ENCODE measurements at regions not wholly inside any gene's neighbourhood (a gene's known extent, or its start where the extent isn't known, plus 50 kb on each side); places are given as distances from the start of the nearest gene placed in this dataset.

DNA sequence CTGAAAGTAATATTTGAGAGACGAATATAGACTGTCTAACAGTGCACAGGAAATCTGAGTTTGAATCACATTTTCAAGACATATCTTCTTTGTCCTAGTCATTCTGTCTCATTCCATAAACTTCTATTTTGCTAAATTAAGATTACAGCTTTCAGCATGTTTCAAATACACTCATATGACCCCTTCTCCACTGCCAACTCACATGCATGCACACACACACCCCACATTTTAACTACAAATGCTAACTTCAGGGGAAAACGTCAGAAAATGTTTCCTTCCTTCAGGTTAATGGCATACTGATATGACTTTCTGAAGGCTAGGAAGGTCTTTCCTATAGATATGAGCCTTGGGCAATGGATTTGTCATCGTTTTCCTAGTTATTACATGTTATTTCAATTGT lies 373.7 kb downstream of the RBM43 start:
- no peak for DNase-seq

DNA sequence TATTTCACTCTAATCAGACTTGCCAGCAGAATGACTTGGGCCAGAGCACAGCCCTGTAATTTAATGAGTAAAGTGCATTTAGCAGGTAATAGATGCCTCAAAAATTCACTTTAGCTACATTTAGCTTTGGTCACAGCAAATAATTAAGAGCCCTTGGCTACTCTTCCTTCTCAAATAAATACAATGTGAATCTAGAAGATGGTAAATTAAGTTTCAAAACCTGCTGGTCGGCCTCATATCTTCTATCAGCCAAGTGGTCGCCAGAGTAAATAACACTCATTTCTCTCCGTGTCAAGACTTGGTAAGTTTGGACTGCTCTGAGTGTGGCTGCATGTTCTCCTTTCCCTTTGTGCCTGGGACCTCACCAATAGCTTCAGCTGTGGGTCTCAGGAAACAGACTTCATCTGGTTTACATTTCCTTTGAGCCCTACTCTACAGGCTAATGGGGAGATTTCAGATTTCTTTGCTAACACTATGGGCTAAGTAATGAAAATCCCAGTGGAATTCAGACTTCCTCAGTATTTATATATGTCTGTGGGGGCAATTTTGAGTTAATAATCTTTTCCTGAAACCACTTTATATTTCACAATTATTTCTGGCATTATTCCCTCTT lies 375.8 kb downstream of the RBM43 start:
- DNase-seq: no peak

DNA sequence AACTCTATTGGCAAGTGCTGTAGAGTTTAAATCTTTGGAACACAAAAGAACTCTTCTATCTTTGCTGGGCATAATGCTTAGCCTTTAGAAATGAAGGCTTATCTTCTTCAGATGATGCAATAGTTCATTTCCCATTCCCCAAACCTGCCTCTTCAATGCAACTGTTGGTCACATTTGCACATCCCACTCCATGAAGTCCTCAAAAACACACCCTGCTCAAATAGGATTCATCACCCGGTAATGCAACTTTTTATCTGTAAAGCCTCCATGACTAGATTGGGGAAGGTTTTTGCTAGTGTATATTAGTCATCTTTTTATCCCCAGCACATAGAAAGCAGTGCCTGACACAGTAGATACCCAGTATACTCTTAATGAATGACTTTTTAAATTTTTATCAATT lies 376.4 kb downstream of the RBM43 start:
- DNase-seq: no peak

DNA sequence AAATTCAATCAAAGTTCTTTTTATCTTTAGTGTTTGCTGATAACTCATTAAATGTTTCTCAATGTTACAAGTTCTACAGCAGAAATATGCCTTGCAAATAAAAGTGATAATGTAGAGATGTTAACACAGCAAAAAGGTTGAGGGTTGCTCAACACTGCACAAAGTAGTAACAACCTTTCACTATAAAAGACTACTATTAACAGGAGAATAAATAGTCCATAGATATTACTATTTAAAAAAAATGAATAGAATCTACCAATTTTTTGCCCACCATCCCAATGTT lies 378.1 kb downstream of the RBM43 start:
- DNase-seq: no peak

DNA sequence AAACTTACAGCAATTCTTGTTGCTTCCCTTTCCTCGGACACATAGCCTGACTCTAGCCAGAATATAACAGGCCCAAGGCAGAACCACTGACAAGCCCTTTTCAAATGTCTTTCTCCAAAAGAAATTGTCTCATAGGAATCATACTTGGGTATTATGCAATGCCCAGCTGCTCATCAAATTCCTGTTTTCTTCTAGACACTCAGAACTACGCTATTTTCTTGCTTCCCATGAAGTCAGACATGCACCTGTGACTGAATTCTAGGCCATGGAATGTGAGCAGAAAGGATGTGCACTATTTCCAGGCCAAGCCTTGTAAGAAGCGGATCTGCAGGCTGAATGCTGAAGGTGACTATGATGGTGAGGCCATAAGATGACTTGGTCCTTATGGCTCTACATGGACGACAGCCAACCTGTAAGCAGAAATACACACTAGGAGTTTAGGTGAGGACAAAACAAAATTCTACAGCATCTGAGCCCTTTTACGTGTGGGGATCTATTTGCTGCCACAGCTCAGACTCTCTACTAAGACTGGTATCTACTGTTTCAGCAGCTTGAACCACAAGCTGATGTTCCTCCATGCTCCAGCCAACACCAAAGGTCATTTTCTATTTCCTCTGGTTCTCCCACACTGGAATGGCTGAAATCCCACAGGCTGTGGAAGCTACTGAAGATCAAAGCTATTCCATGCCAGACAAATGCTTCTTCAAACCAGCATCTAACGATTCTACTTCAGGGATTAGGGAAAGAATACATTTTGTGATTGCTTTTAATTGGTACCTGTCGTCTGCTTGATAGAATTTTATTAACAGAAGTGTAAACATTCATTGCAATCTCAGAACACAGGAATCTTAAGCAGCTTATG lies 378.7 kb downstream of the RBM43 start:
- no peak for DNase-seq

DNA sequence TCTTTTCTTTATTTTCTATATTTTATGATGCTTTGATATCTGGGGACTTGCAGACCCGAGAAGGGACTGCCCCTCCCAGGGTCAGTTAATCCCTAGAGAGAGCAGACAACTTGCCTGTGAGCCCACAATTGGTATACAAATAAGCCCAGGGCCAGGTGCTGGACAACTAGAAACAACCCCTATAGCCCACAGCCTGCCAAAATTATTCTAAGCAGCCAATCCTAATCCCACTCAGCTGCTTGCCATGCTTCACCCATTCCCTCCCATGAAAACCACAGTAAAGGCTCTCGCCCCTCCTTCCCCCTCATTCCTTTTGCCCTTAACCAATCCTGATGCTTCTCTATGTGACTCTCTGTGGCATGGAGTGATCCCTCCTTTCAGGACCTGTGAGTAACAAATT lies 380.7 kb downstream of the RBM43 start:
- no peak for DNase-seq

DNA sequence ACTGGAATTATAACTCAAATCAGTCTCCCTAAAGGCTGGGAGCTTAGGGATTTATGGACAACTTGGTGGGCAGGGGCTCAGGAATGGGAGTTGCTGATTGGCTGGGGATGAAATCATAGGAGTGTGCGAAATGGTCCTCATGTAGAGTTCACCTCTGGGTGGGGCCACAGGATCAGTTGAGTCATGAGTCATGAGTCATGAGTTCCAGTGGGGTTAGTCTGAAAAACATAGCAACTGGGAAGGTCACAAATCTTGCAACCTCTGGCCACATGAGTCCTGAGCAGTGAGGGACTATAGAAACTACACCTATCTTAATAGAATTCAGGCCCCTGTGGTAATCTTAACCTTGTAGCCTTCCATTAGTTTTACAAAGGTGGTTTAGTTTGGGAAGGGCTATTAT lies 383.3 kb downstream of the RBM43 start:
- DNase-seq: no peak

DNA sequence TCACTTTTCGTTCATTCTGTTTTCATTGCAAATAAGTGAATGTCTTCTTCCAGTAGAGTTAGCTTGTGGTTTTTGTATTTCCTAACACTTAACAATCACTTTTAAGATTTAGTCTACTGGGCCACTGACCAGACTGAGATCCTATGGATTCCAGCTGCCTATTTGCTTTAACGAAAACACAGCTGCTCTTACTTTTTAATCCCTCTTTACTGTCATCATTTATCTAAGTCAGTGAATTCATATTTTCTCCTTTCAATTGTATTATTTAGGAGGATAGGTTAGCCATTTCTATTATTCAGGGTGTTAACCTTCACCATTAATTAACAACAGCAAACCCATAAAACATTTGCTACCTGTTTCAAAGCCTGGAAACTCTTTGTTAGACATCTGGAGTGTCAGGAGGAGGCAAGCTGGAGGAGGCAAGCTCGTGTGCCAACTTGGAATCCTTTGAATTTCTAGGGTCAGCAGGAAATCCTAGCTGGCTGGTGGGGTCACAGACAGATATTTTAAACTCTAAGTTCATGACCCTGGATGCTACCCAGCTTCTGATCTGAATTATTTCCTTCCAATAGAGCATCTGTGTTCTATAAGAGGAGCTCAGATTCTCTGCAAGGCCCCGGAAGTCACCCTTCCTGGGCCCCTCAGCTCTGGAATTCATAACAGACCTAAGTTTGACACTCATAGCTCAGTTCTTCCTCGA lies 385.3 kb downstream of the RBM43 start:
- DNase-seq: no peak

DNA sequence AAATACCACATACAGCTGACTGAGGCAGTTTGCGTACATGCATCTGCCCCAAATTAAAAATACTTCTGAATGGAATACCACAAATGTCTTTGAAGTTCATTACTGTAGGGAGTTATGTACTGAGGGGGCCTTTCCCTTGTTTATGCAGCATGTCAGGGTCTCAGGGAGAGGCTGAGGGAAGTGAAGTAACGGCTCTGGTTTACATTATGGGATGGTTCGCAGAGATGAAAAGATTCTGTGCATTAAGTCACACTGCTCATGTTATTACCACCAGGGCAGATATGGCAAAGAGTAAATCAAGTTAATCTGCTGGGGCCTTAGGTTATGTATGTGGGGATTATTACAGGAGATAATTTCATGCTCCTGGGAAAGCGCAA lies 385.9 kb upstream of the RND3 start:
- DNase-seq: no peak

DNA sequence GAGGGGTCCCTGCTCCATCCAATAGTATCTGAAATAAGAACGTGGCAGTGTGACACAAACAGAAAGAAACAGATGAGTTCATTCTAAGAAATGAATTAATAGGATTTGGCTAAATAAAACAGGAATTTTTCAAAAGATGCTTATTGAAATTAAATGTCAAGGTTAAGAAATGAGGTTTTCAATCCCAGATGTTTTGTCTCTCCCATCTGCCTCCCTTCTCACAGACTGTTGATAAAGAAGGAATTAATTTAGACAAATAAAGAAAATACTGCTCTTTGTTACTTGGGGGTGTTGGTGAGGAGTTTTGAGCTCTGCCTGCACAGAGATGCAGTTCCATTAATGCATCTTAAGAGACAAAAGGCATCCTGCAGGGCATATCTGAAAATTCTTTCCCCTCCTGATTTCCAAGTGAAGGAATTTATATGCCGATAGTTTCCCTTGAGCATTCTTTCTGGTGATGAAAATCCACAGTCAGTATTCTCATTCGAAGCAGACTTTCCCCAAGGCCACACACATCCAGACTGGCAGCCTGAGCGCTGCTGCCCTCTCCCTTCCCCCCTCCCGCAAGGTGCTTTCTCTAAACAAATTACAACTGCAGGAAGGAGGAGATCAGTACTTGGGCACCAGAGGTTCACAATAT lies 385.4 kb upstream of the RND3 start:
- DNase-seq: no peak

DNA sequence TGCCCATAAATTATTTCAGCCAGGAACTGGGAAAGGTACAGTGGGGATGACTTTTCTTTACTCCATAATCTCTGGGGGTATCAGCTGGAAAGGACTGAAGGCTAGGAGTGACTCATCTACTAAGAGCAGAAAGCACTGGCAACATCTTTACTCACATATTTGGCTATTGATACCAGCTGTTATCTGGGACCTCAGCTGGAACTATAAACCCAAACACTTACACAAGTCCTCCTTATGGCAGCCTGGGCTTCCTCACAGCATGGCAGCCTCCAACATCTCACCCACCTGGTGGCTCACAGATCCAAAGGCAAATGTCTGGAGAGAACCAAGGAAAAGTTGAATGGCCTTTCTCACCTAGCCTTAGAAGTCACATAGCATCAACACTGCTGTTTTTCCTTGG lies 379.0 kb upstream of the RND3 start:
- no peak for DNase-seq

DNA sequence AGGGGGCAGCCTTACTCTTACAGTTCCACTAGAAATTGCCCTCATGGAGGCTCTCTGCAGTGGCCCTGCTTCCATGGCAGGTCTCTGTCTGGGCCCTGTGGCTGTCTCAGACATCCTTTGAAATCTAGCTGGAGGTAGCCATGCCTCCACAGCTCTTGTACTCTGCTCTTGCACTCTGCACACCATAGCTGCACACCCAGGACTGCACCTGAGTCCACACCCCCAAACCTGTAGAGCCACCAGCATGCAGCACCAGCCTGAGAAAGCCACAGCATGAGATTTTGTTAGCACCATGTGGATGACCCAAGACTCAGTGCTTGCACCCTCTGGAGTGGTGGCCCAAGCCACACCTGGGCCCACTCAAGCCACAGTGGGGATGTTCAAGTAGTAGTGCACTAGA lies 376.2 kb upstream of the RND3 start:
- no peak for DNase-seq

DNA sequence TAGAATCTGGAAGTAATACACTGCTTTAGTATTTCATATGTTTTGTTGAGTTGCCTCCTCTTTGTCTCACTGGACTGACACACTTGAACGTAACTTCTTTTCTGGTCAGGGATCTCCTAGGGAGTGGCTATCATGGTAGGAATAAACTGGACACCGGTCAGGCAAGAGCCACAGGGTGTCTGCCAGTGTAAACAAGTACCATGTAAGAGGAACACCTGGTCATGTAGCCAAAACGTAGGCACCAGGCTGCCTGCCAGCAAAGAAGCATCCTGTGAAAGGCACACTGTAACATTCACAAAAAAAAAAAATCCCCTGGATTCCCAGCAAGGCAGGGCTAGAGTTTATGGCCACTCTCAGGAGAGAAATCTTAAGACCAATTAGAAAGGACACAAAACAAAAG lies 372.8 kb upstream of the RND3 start:
- DNase-seq: no peak

DNA sequence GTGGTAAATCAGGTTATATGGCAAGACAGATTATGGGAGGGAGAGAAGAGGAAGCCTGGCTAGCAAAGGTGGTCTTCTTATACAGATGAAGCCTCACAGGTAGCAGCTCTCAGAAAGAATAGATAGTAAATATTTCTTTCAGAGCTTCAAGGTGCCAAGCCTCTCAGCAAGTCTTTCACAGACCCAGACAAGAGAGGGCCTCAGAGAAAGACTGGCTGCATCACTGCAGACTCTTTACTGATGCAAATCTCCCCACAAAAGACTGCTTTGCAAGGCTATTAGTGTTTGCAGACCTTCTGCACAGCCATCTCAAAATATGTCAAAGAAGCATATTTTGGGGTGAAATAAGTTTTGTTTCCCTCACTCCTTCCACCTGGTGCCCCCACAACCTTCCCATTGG lies 372.4 kb upstream of the RND3 start:
- DNase-seq: no peak

DNA sequence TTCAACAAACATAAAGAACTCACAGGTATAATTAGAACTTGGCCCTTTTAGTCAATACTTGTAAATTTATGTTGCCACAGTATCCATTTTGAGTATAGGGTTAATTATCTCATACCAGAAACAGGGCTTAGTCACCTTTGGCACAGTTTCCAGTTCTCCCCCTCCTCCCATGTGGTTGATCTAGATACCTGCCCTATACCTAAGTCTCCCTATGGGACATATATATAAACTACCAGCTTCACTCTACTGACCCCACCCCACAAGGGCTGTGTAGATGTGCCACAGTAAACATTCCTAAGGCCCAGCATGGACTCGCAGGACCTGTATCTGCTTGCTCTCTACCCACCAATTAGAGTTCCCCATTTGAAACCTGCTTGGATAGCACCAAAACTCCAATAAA lies 371.7 kb upstream of the RND3 start:
- DNase-seq: no peak

DNA sequence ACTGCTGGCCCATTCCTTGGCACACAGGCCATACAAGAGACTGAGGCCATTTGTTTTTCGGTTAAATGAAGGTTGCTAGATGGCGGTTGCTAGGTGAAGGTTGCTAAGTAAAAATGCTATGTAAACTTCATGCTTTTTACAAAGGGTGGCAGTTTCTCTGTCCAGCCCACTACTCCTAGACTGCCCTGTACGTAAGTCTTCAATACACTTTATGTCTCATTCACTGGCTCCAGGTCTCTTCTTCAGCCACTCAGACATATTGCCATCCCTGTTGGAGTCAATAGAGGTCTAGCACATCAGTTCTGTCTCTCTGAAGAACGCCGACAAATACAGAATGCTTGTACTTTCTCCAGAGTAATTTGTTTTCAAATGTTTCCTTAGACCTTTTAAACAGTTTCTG lies 370.9 kb upstream of the RND3 start:
- DNase-seq: no peak

DNA sequence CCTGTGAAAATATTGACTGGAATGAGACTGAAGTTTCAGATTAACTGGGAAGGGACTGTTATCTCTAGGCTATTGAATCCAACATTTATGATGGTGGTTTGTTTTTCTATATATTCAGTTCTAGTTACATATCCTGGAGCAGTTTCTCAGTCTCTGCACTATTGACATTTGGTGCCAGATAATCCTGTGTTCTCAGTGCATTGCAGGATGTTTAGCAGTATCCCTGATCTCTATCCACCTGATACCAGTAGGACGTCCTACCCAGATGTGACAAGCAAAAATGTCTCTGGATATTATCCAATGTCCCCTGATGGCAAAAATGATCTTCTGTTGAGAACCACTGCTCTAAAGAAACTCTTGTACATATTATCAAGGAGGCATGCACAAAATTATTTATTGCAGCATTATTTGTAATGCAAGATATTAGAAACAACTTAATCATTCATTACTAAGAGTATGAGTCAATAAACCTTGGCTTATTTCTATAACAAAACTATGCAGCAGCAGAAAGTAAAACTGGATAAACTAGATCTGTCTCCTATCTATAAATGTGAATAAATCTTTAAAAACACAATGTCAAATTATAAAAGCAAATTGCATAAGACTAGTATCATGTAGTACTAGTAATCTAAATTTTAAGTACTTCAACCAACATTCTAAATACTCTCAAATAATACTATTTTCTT lies 369.3 kb upstream of the RND3 start:
- DNase-seq: no peak

DNA sequence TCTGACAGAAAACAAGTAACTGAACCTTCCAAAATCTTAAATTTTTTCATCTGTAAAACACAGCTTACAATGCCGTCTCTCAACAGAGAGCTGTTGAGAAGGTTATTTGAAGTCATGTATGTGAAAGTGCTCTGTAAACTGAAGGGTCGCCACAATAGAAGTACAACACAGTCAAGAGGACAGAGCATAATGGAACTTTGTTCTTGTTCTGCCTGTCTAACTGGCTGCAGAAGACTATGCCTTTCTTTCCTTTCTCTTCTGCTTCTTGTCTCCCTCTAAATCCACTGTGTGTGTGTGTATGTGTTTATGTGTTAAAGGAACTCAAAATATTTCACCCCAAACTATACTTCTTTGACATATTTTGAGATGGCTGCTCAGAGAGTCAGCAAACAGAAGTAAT lies 365.8 kb upstream of the RND3 start:
- DNase-seq: no peak

DNA sequence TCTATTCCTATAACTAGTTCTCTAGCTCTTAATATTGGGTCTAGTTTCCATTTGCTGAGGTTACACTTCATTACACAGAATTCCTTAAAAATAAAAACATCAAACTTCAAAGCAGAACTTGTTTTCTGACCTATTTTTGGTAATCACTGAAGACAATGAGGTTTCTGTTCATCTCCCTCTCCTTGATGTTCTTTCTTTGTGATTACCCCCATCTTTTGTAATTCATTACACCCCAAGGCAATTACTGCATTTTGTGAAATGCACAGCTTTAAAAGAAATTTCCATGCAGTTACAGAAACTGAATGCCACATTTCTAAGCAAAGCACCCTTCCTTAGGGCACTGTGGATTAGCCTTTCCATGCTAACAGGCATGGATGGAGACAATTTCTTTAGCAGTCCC lies 363.2 kb upstream of the RND3 start:
- no peak for DNase-seq

DNA sequence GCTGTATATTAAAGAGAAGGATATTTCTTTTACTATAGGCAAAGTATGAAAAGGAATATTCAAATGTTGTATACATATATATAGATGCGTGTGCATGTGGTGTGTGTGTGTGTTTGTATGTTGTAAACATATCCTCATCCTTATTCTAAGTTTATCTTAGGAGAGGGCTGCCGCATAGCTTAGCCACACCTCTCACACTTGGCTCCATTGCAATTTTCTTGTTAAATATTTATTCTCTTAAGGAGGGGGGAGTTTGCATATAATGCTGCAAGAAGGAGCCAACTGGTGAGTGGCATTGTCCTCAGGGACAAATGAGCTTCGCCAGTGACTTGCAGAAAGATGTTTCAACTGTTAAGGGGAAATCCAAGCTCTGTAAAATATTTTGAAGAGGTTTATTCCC lies 360.1 kb upstream of the RND3 start:
- no peak for DNase-seq

DNA sequence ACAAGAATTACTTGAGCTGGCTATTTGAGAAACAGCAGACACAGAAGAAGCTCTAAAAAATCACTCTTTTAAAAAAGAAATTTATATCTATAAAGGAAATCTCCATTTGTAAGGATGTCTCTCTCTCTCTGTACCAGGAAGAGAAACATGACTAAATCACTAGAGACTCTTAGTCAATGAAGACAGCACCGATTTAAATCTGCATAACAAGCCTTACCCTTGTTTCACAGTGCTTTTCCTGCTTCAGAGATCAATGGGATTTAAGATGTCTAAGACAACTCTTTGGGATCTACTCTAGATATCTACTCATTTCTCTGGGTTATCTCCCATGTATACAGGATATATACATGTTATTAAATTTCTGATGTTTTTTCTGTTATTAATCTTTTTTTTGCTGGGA lies 359.2 kb upstream of the RND3 start:
- DNase-seq: no peak

DNA sequence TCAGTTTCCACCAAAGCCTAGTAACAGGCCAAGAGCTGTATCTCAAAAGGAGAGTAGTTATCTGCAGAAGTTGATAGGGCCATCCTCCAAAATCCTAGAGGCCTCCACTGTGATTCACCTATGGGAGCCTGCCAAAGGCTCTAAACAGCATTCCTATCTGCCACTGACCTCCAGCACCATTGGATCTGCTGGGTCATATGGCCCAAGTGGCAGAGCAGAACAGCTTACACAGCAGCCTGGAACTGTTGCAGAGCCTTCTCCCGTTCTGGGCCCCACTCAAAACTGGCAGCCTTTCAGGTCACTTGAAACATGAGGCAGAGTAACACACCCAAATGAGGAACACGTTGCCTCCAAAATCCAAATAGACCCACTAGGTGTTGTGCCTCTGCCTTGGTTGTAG lies 345.2 kb upstream of the RND3 start:
- DNase-seq: no peak

DNA sequence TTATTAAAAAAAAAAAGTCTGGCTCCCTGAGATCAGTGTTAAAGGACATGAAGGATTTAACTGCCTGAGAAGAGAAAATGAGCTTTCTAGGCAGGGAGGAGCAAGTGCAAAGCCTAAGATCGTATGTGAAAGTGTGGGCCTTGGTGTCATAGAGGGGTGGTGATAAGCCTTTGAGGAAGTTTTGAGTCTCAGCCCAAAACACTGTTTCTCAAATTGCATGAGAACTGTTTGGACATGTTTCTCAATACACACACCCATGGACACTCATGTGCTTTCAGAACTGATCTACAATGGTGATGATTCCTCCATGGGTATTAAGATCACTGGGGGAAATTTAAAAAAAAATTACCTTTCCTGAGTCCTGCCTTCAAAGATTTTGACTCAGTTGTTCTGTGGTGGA lies 336.7 kb upstream of the RND3 start:
- DNase-seq: no peak

DNA sequence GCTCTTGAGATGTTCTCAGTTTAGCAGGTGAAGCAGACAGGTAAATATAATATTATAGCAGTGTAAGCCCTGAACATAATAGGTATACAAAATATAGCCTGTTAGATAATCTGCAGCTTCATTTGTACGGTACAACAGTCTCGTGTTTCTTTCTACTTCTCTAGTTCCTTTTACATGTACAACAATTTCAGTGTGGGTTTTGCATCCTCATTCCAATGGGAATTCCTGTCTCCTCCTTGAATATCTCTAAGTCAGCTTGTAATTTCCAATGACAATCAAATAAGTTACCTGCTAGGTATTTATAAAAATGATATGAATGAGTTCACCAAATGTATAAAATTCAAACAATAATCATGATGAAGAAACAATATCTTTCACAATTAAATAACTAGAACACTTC lies 330.0 kb upstream of the RND3 start:
- DNase-seq: no peak

All from RPMI8226 (cell line).